GM19351 (cell line): ENCODE measurements at regions not wholly inside any gene's neighbourhood (a gene's known extent, or its start where the extent isn't known, plus 50 kb on each side); places are given as distances from the start of the nearest gene placed in this dataset.
"Not testable (repeated sequence)": the region's sequence is repeated elsewhere in the genome, so short reads cannot be mapped to it uniquely, and the experiment has no call there.

Experiments
- ATAC-seq: cut with Tn5 transposase; IDR thresholded peaks from one replicate; pipeline ENCODE4 v1.9.1; 2021; ENCODE audit warnings: mild to moderate bottlenecking, moderate library complexity; ENCODE audit not compliant: unreplicated experiment

- no peak for ATAC-seq
Observed at GRCh38 chr14:66315548-66315947, 170.6 kb upstream of the CCDC196 start.

GRCh38 chr14:66322564-66322963 is 163.6 kb upstream of the CCDC196 start:
- ATAC-seq, result no peak

- no peak for ATAC-seq
Observed at GRCh38 chr14:66330228-66330627, 155.9 kb upstream of the CCDC196 start.

GRCh38 chr14:66330916-66331315 is 155.3 kb upstream of the CCDC196 start:
- no peak for ATAC-seq

GRCh38 chr14:66333293-66333692 is 152.9 kb upstream of the CCDC196 start:
- not testable (repeated sequence) for ATAC-seq

- no peak for ATAC-seq
Observed at GRCh38 chr14:66341239-66341638, 144.9 kb upstream of the CCDC196 start.

- no peak for ATAC-seq
Observed at GRCh38 chr14:66345986-66346385, 140.2 kb upstream of the CCDC196 start.

GRCh38 chr14:66351310-66351709 is 134.9 kb upstream of the CCDC196 start:
- ATAC-seq, result no peak

GRCh38 chr14:66359500-66359899 is 126.7 kb upstream of the CCDC196 start:
- ATAC-seq, result no peak

- no peak for ATAC-seq
Observed at GRCh38 chr14:66360366-66360926, 125.7 kb upstream of the CCDC196 start.

- no peak for ATAC-seq
Observed at GRCh38 chr14:66361013-66361412, 125.2 kb upstream of the CCDC196 start.

- no peak for ATAC-seq
Observed at GRCh38 chr14:66365388-66365787, 120.8 kb upstream of the CCDC196 start.

GRCh38 chr14:66369157-66369697 is 116.9 kb upstream of the CCDC196 start:
- no peak for ATAC-seq

- ATAC-seq, result no peak
Observed at GRCh38 chr14:66371776-66372175, 114.4 kb upstream of the CCDC196 start.

GRCh38 chr14:66375046-66375964 is 110.9 kb upstream of the CCDC196 start:
- no peak for ATAC-seq

- no peak for ATAC-seq
Observed at GRCh38 chr14:66377574-66377973, 108.6 kb upstream of the CCDC196 start.

GRCh38 chr14:66378712-66379505 is 107.3 kb upstream of the CCDC196 start:
- no peak for ATAC-seq

GRCh38 chr14:66380143-66380542 is 106.0 kb upstream of the CCDC196 start:
- no peak for ATAC-seq

GRCh38 chr14:66381755-66382154 is 104.4 kb upstream of the CCDC196 start:
- no peak for ATAC-seq

- ATAC-seq, result no peak
Observed at GRCh38 chr14:66383257-66383656, 102.9 kb upstream of the CCDC196 start.

GRCh38 chr14:66383771-66384170 is 102.4 kb upstream of the CCDC196 start:
- ATAC-seq, result no peak
